IMR-90 (cell line): ENCODE measurements at regions not wholly inside any gene's neighbourhood (a gene's known extent, or its start where the extent isn't known, plus 50 kb on each side); places are given as distances from the start of the nearest gene placed in this dataset.

ENCODE experiments used
- ATAC-seq: fragments of 200-7000 bp; cut with Tn5 transposase; 2 replicates; pipeline ENCODE4 v1.9.1; 2020; ENCODE audit warnings: low read depth, mild to moderate bottlenecking, moderate library complexity
- BruUV-seq: library from RNA; stranded (reverse); fragments of 400-500 nt; replicated peaks from 2 replicates; lab custom pipeline; 2021; lab: Mats Ljungman, UMichigan
- CTCF ChIA-PET: fragments of 300-600 bp; formaldehyde crosslinking; extraction: SDS; loops from one replicate; lab custom pipeline; 2021; ENCODE audit warnings: antibody characterized with exemption; lab: Yijun Ruan, JAX
- POLR2A ChIA-PET: fragments of 300-600 bp; sonication (Branson Sonifier 250); formaldehyde crosslinking; loops from one replicate; lab custom pipeline; 2022; ENCODE audit warnings: antibody characterized with exemption; ENCODE audit not compliant: unreplicated experiment; lab: Charles Lee
- DNase-seq: peaks from one replicate; pipeline ENCODE4 v3.0.0; 2013
- H2AFZ ChIP-seq: replicated peaks from 2 replicates; pipeline ENCODE3; 2013; ENCODE audit warnings: low read length, mild to moderate bottlenecking; ENCODE audit not compliant: poor library complexity
- H2AK5ac ChIP-seq: 2 replicates; pipeline ENCODE4 v1.6.1; 2013; ENCODE audit warnings: low read depth, low read length, inconsistent platforms
- H2AK9ac ChIP-seq: replicated peaks from 2 replicates; pipeline ENCODE3; 2013; ENCODE audit warnings: mild to moderate bottlenecking, low read depth, low read length, moderate library complexity; ENCODE audit not compliant: poor library complexity
- H2BK120ac ChIP-seq: 2 replicates; pipeline ENCODE4 v1.6.1; 2013; ENCODE audit warnings: low read depth, low read length, inconsistent platforms
- H2BK15ac ChIP-seq: 3 replicates; pipeline ENCODE4 v1.6.1; 2013; ENCODE audit warnings: low read depth, low read length, inconsistent platforms
- H2BK20ac ChIP-seq: 2 replicates; pipeline ENCODE4 v1.6.1; 2013; ENCODE audit warnings: low read depth, mild to moderate bottlenecking, inconsistent platforms, low read length, moderate library complexity
- H2BK5ac ChIP-seq: 2 replicates; pipeline ENCODE4 v1.6.1; 2013; ENCODE audit warnings: mild to moderate bottlenecking, low read depth, low read length, inconsistent platforms; ENCODE audit not compliant: poor library complexity, severe bottlenecking
- H3K14ac ChIP-seq: replicated peaks from 2 replicates; pipeline ENCODE4 v1.6.1; 2013; ENCODE audit warnings: low read depth, low read length, inconsistent platforms
- H3K18ac ChIP-seq: 2 replicates; pipeline ENCODE4 v1.6.1; 2013; ENCODE audit warnings: low read depth, low read length, control low read depth
- H3K23ac ChIP-seq: 2 replicates; pipeline ENCODE4 v1.6.1; 2013; ENCODE audit warnings: low read depth, low read length, inconsistent platforms
- H3K27ac ChIP-seq: 2 replicates; pipeline ENCODE4 v1.5.1; 2013; ENCODE audit warnings: mild to moderate bottlenecking, control low read depth, low read length; ENCODE audit not compliant: insufficient read depth
- H3K27me3 ChIP-seq: 2 replicates; pipeline ENCODE4 v1.6.1; 2013; ENCODE audit warnings: low read length; ENCODE audit not compliant: control insufficient read depth, insufficient read depth
- H3K36me3 ChIP-seq: 2 replicates; pipeline ENCODE4 v1.6.1; 2013; ENCODE audit warnings: low read length, mixed read lengths; ENCODE audit not compliant: control insufficient read depth, insufficient read depth
- H3K4ac ChIP-seq: 2 replicates; pipeline ENCODE4 v1.6.1; 2013; ENCODE audit warnings: low read depth, low read length, inconsistent platforms
- H3K4me1 ChIP-seq: 2 replicates; pipeline ENCODE4 v1.6.1; 2013; ENCODE audit warnings: low read length, mixed read lengths; ENCODE audit not compliant: control insufficient read depth, insufficient read depth
- H3K4me2 ChIP-seq: 2 replicates; pipeline ENCODE4 v1.6.1; 2013; ENCODE audit warnings: low read depth, mild to moderate bottlenecking, control low read depth, low read length, moderate library complexity
- H3K4me3 ChIP-seq: 2 replicates; pipeline ENCODE4 v1.5.1; 2013; ENCODE audit warnings: low read depth, mild to moderate bottlenecking, control low read depth, low read length, moderate library complexity; ENCODE audit not compliant: insufficient read depth
- H3K56ac ChIP-seq: 2 replicates; pipeline ENCODE4 v1.6.1; 2013; ENCODE audit warnings: low read length, inconsistent platforms; ENCODE audit not compliant: insufficient read depth; ENCODE audit errors: extremely low read depth
- H3K79me1 ChIP-seq, 2 experiments: 2 replicates each; pipeline ENCODE4 v1.6.1; 2013; ENCODE audit warnings: low read length in 2 of 2, inconsistent platforms in 1 of 2, low read depth in 1 of 2
- H3K9ac ChIP-seq: 2 replicates; pipeline ENCODE4 v1.6.1; 2013; ENCODE audit warnings: low read depth, low read length, control low read depth
- H3K9me1 ChIP-seq: 2 replicates; pipeline ENCODE4 v1.6.1; 2013; ENCODE audit warnings: low read length, inconsistent platforms; ENCODE audit not compliant: insufficient read depth
- H3K9me3 ChIP-seq: 2 replicates; pipeline ENCODE4 v1.6.1; 2013; ENCODE audit warnings: low read length; ENCODE audit not compliant: control insufficient read depth, insufficient read depth
- H4K20me1 ChIP-seq: 2 replicates; pipeline ENCODE4 v1.6.1; 2013; ENCODE audit warnings: low read length, inconsistent platforms; ENCODE audit not compliant: insufficient read depth
- H4K5ac ChIP-seq: 2 replicates; pipeline ENCODE4 v1.6.1; 2013; ENCODE audit warnings: mild to moderate bottlenecking, low read depth, low read length, control low read depth
- H4K8ac ChIP-seq, 2 experiments: 2 replicates each; pipeline ENCODE4 v1.6.1; 2013; ENCODE audit warnings: low read depth in 2 of 2, low read length in 2 of 2, control low read depth in 1 of 2, inconsistent platforms in 1 of 2
- H4K91ac ChIP-seq: 2 replicates; pipeline ENCODE4 v1.6.1; 2013; ENCODE audit warnings: low read depth, low read length, inconsistent platforms; ENCODE audit not compliant: insufficient read depth
- BHLHE40 ChIP-seq: fragments of 150-350 bp; IDR thresholded peaks from 2 replicates; pipeline ENCODE4 v1.6.1; 2016; ENCODE audit warnings: mild to moderate bottlenecking, low read depth, low read length
- CEBPB ChIP-seq: IDR thresholded peaks from 2 replicates; pipeline ENCODE4 v1.6.1; 2012; ENCODE audit warnings: low read depth, low read length, improper control_type of control experiment
- CHD1 ChIP-seq: IDR thresholded peaks from 2 replicates; pipeline ENCODE4 v1.6.1; 2012; ENCODE audit warnings: low read depth, low read length, improper control_type of control experiment
- FOS ChIP-seq: fragments of 150-350 bp; IDR thresholded peaks from 2 replicates; pipeline ENCODE4 v1.6.1; 2016; ENCODE audit warnings: low read depth, low read length
- MAFK ChIP-seq: IDR thresholded peaks from 2 replicates; pipeline ENCODE4 v1.6.1; 2012; ENCODE audit warnings: low read depth, low read length, improper control_type of control experiment
- MAZ ChIP-seq: IDR thresholded peaks from 2 replicates; pipeline ENCODE4 v1.6.1; 2012; ENCODE audit warnings: low read depth, mild to moderate bottlenecking, low read length, improper control_type of control experiment, moderate library complexity, borderline replicate concordance
- MXI1 ChIP-seq: IDR thresholded peaks from 2 replicates; pipeline ENCODE4 v1.6.1; 2012; ENCODE audit warnings: low read depth, mild to moderate bottlenecking, low read length, moderate library complexity, borderline replicate concordance
- NFE2L2 ChIP-seq: fragments of 150-350 bp; IDR thresholded peaks from 2 replicates; pipeline ENCODE4 v1.6.1; 2016; ENCODE audit warnings: low read depth, mild to moderate bottlenecking, low read length
- POLR2A ChIP-seq: IDR thresholded peaks from 2 replicates; pipeline ENCODE4 v1.6.1; 2012; ENCODE audit warnings: mild to moderate bottlenecking, low read depth, low read length
- RAD21 ChIP-seq: IDR thresholded peaks from 2 replicates; pipeline ENCODE4 v1.6.1; 2012; ENCODE audit warnings: low read length, improper control_type of control experiment
- RFX5 ChIP-seq: IDR thresholded peaks from 2 replicates; pipeline ENCODE4 v1.8.0; 2012; ENCODE audit warnings: low read depth, mild to moderate bottlenecking, low read length, moderate library complexity
- SMC3 ChIP-seq: fragments of 150-350 bp; IDR thresholded peaks from 2 replicates; pipeline ENCODE4 v1.6.1; 2016; ENCODE audit warnings: low read depth, mild to moderate bottlenecking, antibody characterized with exemption, low read length, moderate library complexity
- WGBS, 2 experiments: methylation state at CpG; one replicate each; pipeline versions ENCODE4 v1.1.5 to v1.1.7; 2013; ENCODE audit warnings: missing lambda C conversion rate in 2 of 2; ENCODE audit not compliant: insufficient read length in 1 of 2; ENCODE audit errors: extremely low coverage in 2 of 2; 5-methylcytosine and 5-hydroxymethylcytosine counted together
- dilution Hi-C: fragments of 300-500 bp; cut with HindIII; formaldehyde crosslinking; loops from one replicate; pipeline ENCODE4 v1.14.3; 2018; ENCODE audit warnings: low sequenced_read_pairs; ENCODE audit not compliant: unreplicated experiment
- in situ Hi-C: fragments of 300-500 bp; cut with MboI; formaldehyde crosslinking; loops from 3 replicates; pipeline ENCODE4 v1.14.3; 2019; ENCODE audit warnings: low sequenced_read_pairs, inconsistent platforms, mixed read lengths
- intact Hi-C: fragments of 100-400 bp; cut with micrococcal nuclease; formaldehyde crosslinking; loops from 2 replicates; pipeline ENCODE4 v1.10.0; 2022
- TF ChIP-seq, protein P1 (sequence below): fragments of 150-350 bp; IDR thresholded peaks from 2 replicates; pipeline ENCODE4 v1.6.1; 2016; ENCODE audit warnings: low read depth, mild to moderate bottlenecking, low read length, moderate library complexity, borderline replicate concordance
- TF ChIP-seq, protein P2 (sequence below): fragments of 150-350 bp; IDR thresholded peaks from 2 replicates; pipeline ENCODE4 v1.6.1; 2017; ENCODE audit warnings: mild to moderate bottlenecking, antibody characterized with exemption, low read length, low read depth
- TF ChIP-seq, protein P3 (sequence below): conservative IDR thresholded peaks from 2 replicates; pipeline ENCODE4 v1.5.1; 2012; ENCODE audit warnings: mild to moderate bottlenecking, low read depth, low read length, improper control_type of control experiment

DNA sequence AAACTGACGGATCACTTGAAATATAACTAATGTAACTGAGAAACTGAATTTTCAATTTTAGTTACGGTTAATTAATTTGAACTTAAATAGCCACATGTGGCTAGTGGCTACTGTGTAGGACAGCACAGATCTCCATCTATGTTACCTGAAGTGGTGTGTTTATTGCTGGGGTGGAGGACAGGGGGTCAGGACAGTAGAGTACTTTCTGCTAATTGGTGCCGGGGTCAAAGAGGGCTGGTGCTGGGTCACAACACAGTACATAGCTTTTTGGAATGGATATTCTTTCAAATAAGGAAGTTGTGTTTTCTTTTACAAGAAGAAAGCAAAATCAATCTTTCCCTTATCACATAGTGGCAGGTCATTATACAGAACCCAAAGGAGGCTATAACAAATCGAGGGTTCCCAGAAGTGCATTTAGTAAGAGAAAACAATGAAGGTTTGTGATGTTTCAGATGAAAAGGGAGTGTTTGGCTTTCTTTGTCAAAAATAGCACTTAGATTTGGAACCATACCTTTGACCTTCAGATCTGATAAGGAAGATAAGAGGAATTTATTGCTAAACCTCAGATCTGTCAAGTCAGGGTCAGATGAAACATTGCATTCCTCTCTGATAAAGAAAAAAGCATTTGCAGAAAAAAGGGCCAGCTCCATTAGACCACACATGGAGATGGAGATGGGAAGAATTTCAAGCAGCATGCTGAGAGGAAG lies 384.5 kb downstream of the AASDHPPT start:
- Histone ChIP-seq H3K4ac (no peak overlapping the region), H3K36me3 (no peaks in the 10 kb centered on the region), H4K20me1 (no peaks in the 10 kb centered on the region), H2BK20ac (no peak overlapping the region), H3K9ac (no peak overlapping the region), H2BK15ac (no peak overlapping the region), H3K18ac (no peak overlapping the region), H2AK5ac (no peak overlapping the region), H3K27ac (no peak overlapping the region), H3K4me1 (peaks cover 9% of the 10 kb centered on the region), H3K9me1 (no peaks in the 10 kb centered on the region), H2BK5ac (no peak overlapping the region), H3K4me2 (no peak overlapping the region), H3K14ac (no peak overlapping the region), H3K27me3 (no peaks in the 10 kb centered on the region), H3K23ac (no peak overlapping the region), H3K56ac (no peak overlapping the region), H3K79me1 (no peaks in the 10 kb centered on the region), H2AFZ (no peak overlapping the region), H2BK120ac (no peak overlapping the region), H4K8ac (no peak overlapping the region), H2AK9ac (no peak overlapping the region), H3K9me3 (no peaks in the 10 kb centered on the region), H4K91ac (no peak overlapping the region), H4K5ac (no peak overlapping the region), H3K4me3 (no peak overlapping the region)
- ATAC-seq: no peak
- in situ Hi-C loops (no loop called here), intact Hi-C loops (loop anchor here (10.0 kb wide), 1 partner anchor 387 kb away; the partner anchor contains the start of genes AASDHPPT and KBTBD3), dilution Hi-C loops (no loop called here)
- CTCF ChIA-PET: no interaction called here
- DNase-seq: no peak
- POLR2A ChIA-PET: no interaction called here
- WGBS, 2 experiments: no CpG with 5 or more reads among the region's 4 CpGs
- BruUV-seq: no TSS peak
- TF ChIP-seq FOS (no peak), RFX5 (no peak), MAFK (no peak), BHLHE40 (no peak), POLR2A (no peak), RAD21 (no peak), SMC3 (no peak), CHD1 (no peak), MXI1 (no peak), CEBPB (no peak), MAZ (no peak), NFE2L2 (no peak)
- TF ChIP-seq, protein P1, sequence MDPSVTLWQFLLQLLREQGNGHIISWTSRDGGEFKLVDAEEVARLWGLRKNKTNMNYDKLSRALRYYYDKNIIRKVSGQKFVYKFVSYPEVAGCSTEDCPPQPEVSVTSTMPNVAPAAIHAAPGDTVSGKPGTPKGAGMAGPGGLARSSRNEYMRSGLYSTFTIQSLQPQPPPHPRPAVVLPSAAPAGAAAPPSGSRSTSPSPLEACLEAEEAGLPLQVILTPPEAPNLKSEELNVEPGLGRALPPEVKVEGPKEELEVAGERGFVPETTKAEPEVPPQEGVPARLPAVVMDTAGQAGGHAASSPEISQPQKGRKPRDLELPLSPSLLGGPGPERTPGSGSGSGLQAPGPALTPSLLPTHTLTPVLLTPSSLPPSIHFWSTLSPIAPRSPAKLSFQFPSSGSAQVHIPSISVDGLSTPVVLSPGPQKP: no peak
- TF ChIP-seq, protein P2, sequence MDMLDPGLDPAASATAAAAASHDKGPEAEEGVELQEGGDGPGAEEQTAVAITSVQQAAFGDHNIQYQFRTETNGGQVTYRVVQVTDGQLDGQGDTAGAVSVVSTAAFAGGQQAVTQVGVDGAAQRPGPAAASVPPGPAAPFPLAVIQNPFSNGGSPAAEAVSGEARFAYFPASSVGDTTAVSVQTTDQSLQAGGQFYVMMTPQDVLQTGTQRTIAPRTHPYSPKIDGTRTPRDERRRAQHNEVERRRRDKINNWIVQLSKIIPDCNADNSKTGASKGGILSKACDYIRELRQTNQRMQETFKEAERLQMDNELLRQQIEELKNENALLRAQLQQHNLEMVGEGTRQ: no peak
- TF ChIP-seq, protein P3, sequence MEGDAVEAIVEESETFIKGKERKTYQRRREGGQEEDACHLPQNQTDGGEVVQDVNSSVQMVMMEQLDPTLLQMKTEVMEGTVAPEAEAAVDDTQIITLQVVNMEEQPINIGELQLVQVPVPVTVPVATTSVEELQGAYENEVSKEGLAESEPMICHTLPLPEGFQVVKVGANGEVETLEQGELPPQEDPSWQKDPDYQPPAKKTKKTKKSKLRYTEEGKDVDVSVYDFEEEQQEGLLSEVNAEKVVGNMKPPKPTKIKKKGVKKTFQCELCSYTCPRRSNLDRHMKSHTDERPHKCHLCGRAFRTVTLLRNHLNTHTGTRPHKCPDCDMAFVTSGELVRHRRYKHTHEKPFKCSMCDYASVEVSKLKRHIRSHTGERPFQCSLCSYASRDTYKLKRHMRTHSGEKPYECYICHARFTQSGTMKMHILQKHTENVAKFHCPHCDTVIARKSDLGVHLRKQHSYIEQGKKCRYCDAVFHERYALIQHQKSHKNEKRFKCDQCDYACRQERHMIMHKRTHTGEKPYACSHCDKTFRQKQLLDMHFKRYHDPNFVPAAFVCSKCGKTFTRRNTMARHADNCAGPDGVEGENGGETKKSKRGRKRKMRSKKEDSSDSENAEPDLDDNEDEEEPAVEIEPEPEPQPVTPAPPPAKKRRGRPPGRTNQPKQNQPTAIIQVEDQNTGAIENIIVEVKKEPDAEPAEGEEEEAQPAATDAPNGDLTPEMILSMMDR: no peak
